ENCODE measurements at regions not wholly inside any gene's neighbourhood (a gene's known extent, or its start where the extent isn't known, plus 50 kb on each side); places are given as distances from the start of the nearest gene placed in this dataset.

DNA sequence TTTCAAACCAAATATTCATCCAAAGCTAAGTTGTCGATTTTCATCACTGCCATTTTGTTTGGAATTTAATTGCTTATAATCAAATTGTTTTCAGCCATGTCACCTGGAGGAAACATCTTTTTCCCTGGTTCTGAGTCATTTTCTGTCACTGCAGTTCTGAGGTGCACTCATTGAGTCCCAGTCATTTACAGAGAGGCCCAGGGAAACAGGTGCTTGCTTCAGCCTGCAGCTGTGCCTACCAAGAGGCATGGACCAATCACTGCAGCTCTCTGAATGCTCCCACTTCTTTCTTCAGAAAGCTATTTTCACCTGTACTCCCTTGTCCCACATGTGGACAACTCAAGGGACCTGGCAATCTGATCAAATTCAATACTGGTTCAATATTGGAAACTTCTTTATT lies 308.1 kb downstream of the COG6 start:
- H3K4me1 Mint-ChIP-seq (ENCODE audit: low read depth), result peaks cover 3% of the 10 kb centered on the region
- no peak for TF ChIP-seq CTCF (IDR thresholded peaks at IDR 0.05; ENCODE audit: unreplicated experiment)
- H3K4me3 Mint-ChIP-seq (ENCODE audit: low read depth), result no peak overlapping the region
- H3K9me3 Mint-ChIP-seq (ENCODE audit: low read depth), result no peaks in the 10 kb centered on the region
- H3K36me3 Mint-ChIP-seq (ENCODE audit: insufficient read depth), result no peaks in the 10 kb centered on the region
- H3K27ac Mint-ChIP-seq, result no peak overlapping the region
- DNase-seq (ENCODE audit: low spot score, unreplicated experiment), result no peak
- peaks cover 4% of the 10 kb centered on the region for H3K27me3 Mint-ChIP-seq

DNA sequence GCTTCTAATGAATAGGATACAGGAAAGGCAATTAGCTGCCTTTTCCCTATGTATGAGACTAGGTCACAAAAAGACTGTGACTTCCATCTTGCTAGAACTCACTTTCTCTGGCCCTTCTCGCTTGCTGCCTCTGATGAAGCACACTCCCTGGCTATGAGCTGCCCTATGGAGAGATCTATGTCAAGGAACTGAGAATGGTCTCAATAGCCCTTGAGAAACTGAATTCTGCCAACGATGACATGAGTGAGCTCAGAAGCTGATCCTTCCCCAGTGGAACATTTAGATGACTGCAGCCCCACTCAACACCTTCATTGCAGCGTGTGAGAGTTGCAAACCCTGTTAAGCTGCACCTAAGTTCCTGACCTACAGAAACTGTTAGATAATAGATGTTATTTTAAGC lies 309.8 kb downstream of the COG6 start:
- TF ChIP-seq CTCF (IDR thresholded peaks at IDR 0.05; ENCODE audit: unreplicated experiment), result no peak
- Mint-ChIP-seq H3K27ac (no peak overlapping the region), H3K4me3 (ENCODE audit: low read depth) (no peak overlapping the region), H3K4me1 (ENCODE audit: low read depth) (peaks cover 2% of the 10 kb centered on the region), H3K27me3 (peaks cover 4% of the 10 kb centered on the region), H3K9me3 (ENCODE audit: low read depth) (no peaks in the 10 kb centered on the region), H3K36me3 (ENCODE audit: insufficient read depth) (no peaks in the 10 kb centered on the region)
- DNase-seq (ENCODE audit: low spot score, unreplicated experiment), result no peak

DNA sequence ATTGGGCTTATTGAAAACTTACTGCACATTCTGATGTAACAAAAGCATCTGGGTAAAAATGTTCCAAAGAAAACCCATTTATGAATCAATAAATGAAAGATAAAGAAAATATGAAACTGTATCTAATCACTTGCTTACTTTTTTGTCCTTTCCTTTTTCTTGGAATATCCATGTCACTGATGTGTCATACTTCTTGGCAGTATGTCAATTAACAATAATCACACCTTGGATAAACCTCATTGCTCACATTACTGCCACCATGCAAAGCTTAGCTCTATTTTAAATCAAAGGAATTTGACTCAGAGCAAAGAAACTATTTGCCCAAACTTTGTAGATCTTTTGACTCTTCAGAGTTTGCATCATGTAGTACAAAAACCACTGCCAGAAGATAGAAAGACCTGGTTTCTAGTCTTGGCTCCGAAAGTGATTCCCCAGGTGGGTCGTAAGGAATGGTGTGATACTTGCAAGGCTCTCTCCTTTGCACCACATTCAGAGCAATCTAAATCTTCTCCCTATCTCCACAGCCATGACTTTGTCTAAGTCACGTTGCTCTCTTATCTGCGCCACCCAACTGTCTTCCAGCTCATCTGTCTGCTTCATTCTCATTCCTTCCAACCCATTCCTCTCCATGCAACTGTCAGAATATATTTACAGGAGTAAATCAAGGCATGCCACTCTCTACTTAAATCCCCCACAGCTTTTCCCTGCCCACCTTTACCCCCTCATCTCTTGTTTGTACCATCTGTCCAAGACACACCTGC lies 311.9 kb downstream of the COG6 start:
- Mint-ChIP-seq H3K27ac (no peak overlapping the region), H3K4me3 (ENCODE audit: low read depth) (no peak overlapping the region), H3K36me3 (ENCODE audit: insufficient read depth) (no peaks in the 10 kb centered on the region), H3K4me1 (ENCODE audit: low read depth) (no peaks in the 10 kb centered on the region), H3K27me3 (peaks cover 4% of the 10 kb centered on the region), H3K9me3 (ENCODE audit: low read depth) (no peaks in the 10 kb centered on the region)
- DNase-seq (ENCODE audit: low spot score, unreplicated experiment), result no peak
- TF ChIP-seq CTCF (IDR thresholded peaks at IDR 0.05; ENCODE audit: unreplicated experiment), result no peak

GRCh38 chr13:39968646-39969475 lies 313.4 kb downstream of the COG6 start:
- no peaks in the 10 kb centered on the region for H3K9me3 Mint-ChIP-seq (ENCODE audit: low read depth)
- no peak for DNase-seq (ENCODE audit: low spot score, unreplicated experiment)
- no peaks in the 10 kb centered on the region for H3K36me3 Mint-ChIP-seq (ENCODE audit: insufficient read depth)
- H3K27me3 Mint-ChIP-seq, result peaks cover 4% of the 10 kb centered on the region
- no peak overlapping the region for H3K27ac Mint-ChIP-seq
- H3K4me3 Mint-ChIP-seq (ENCODE audit: low read depth), result no peak overlapping the region
- H3K4me1 Mint-ChIP-seq (ENCODE audit: low read depth), result no peaks in the 10 kb centered on the region
- no peak for TF ChIP-seq CTCF (IDR thresholded peaks at IDR 0.05; ENCODE audit: unreplicated experiment)

DNA sequence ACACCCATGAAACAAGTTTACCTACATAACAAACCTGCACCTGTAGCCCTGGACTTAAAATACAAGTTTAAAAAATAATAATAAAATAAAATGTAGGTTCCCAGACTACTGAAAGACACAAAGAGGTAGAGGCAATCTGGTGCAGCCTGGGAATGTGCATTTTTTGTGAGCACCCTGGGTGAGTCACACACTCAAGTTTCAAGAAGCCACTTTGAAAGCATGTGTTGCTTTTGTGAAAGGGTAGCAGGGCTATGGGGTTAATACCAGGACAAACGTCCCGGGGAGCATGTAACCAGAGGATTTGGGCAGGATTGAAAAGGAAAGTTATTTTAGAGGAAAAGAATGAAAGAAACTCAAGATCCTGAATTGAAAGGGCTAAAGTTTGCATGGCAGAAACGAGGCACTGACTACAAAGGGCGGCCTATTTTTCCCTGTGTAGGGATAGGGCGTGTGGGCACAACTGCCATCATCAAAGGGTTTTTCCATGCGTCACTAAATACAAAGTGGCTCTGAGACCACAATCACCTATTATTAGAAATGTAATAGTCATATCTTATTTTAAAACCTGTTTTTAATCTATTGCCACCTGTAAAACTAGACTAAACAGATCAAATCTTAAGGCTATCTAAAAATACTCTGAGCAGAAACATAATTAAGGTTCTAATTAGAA lies 314.9 kb downstream of the COG6 start:
- no peak overlapping the region for H3K27ac Mint-ChIP-seq
- H3K27me3 Mint-ChIP-seq, result peaks cover 4% of the 10 kb centered on the region
- no peak for TF ChIP-seq CTCF (IDR thresholded peaks at IDR 0.05; ENCODE audit: unreplicated experiment)
- H3K36me3 Mint-ChIP-seq (ENCODE audit: insufficient read depth), result no peaks in the 10 kb centered on the region
- H3K9me3 Mint-ChIP-seq (ENCODE audit: low read depth), result no peaks in the 10 kb centered on the region
- DNase-seq (ENCODE audit: low spot score, unreplicated experiment), result no peak
- no peak overlapping the region for H3K4me3 Mint-ChIP-seq (ENCODE audit: low read depth)
- no peaks in the 10 kb centered on the region for H3K4me1 Mint-ChIP-seq (ENCODE audit: low read depth)
